ENCODE measurements at regions not wholly inside any gene's neighbourhood (a gene's known extent, or its start where the extent isn't known, plus 50 kb on each side); places are given as distances from the start of the nearest gene placed in this dataset.

DNA sequence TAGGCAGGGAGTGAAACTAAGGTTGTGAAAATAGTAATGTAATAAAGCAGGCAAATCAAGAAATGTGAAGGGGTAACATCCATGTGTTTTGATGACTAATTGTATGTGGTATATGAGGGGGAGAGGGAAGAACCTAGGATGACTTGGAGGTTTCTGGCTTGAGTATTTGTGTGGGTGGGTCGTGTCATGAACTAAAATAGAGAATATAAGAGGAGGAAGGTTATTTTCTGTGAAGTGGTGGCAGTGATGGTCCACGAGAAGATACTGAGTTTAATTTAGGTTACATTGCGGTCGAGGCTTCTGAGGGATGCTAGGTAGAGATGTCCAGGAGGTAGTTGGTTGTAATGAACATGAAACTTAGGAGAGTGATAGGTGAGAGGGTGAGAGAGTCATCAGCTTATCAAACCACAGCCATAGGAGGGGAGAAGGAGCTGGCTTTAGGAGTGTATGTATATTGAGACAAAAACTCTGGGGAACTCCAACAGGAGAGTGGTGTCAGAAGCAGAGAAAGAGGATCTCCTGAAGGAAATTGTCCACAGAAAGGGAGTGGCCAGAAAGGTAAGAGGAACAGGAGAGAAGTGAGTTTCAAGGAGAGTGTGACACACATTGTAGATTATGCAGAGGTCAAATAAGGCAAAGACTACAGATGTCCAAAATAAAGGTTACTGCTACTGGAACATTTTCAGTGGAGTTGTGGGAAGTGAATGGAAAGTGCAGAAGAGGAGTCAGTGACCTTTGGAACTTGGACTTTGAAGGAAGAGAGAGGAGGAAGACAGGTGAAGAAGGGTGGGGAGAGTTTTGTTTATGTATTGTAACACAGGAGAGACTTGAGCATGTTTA, 89.0 kb upstream of the MACF1 start:
- H3K4me3 Mint-ChIP-seq, result no peak overlapping the region
- H3K27me3 Mint-ChIP-seq, result peaks cover 0 to 6% (median 0%) of the 10 kb centered on the region in 3 donors
- H3K4me1 Mint-ChIP-seq, result peaks cover 0 to 5% (median 0%) of the 10 kb centered on the region in 3 donors
- DNase-seq, result no peak
- H3K9me3 Mint-ChIP-seq, result no peaks in the 10 kb centered on the region
- ATAC-seq (ENCODE audit: low read depth in 2 of 2), result no peak
- no peaks in the 10 kb centered on the region for H3K36me3 Mint-ChIP-seq
- H3K27ac Mint-ChIP-seq, result no peak overlapping the region

DNA sequence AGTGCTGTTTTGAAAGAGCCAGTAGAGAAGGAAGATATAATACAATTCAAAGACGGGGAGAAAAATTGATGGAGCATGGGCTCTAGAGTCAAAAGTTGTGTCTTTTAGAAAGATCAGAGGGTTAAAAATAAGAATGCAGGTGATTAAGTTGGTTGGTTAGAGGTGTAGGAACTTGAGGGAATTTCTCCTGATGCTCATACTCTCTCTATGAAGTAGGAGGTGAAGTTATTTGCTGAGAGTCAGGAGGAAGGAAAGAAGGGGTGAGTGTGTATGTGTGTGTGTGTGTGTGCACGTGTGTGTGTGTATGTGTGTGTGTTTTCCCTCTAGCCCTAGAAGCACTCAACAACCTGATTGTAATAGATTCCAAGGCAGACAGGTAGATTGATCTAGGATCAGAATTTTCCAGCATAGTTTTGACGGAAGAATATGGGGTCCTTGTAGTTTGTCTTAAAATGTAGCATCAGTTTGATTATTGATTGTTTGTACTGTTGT, 88.3 kb upstream of the MACF1 start:
- Mint-ChIP-seq H3K9me3 (no peaks in the 10 kb centered on the region), H3K27me3 (peaks cover 0 to 6% (median 0%) of the 10 kb centered on the region in 3 donors), H3K27ac (no peak overlapping the region), H3K4me1 (peaks cover 0 to 5% (median 0%) of the 10 kb centered on the region in 3 donors), H3K36me3 (no peaks in the 10 kb centered on the region), H3K4me3 (no peak overlapping the region)
- ATAC-seq (ENCODE audit: low read depth in 2 of 2) (no peak), DNase-seq (no peak)

DNA sequence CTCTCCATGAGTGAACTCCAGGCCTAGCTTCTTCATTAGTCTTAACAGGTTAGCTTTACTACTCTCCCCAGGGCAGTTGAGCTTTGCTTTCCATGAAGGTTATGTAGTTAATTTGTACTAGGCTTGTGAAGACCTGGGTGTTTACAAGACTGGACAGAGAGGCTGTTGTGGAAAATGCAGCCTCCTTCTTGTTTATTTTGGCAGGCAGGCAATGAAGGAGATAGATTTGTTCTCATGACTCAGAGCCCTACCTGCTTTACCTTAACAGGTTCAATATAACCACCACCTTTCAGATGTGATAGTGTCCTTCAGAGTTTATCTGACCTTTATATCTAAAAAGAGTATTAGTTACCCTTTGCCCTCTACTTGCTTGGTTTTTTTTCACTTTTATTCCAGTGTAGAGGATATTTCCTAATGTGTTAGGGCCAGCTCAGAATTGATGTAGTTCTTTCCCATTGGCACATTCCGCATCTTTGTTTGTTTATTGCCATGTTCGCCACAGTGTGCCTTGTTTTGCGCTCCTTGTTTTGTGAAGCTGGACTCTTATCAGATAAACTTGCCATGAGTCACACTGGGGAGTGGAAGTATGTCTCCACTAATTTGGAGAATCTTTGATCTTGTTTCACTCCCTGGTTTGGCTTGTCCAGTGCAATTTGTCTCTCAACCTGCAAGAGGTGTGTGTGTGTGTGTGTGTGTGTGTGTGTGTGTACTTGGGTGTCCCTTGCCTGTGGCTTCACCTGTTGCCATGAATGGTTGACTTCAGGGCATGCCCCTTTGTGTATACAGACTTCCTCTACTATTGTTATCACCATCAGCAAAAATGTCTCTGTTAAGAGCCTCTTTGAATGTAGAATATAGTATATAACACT, 87.4 kb upstream of the MACF1 start:
- Mint-ChIP-seq H3K4me1 (peaks cover 0 to 5% (median 0%) of the 10 kb centered on the region in 3 donors), H3K36me3 (no peaks in the 10 kb centered on the region), H3K4me3 (no peak overlapping the region), H3K9me3 (no peaks in the 10 kb centered on the region), H3K27me3 (peaks cover 0 to 6% (median 0%) of the 10 kb centered on the region in 3 donors), H3K27ac (peak overlapping the region in 2 of 6 donors; percentile 12 to 23)
- ATAC-seq (ENCODE audit: low read depth in 2 of 2), result no peak
- DNase-seq, result no peak

DNA sequence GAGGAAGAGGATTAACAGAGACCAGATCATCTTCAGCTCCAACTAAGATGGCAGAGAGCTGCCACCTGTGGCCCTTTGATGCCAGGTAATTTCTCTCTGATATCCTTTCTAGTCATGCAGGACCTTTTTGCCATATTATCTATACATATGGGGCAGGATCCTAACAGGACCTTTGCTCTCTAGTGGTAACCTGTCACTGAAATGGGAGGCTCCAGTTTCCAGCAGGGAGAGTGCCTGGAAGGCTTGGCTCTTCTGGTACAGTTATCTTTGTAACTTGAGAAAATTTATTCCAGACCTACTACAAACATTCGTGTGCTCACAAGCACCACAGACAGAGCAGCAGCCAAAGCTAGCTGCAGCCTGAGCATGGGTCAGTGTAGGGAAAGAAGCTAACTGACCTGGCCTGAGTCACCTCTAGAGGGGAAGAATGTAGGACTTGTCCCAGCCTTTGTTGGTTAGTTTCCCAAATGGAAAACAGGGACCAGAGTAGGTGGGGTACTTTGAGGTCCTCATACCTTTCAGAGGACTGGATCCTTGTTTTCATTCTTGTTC, 86.5 kb upstream of the MACF1 start:
- peaks cover 0 to 5% (median 0%) of the 10 kb centered on the region in 3 donors for H3K4me1 Mint-ChIP-seq
- H3K27me3 Mint-ChIP-seq, result peaks cover 0 to 4% (median 0%) of the 10 kb centered on the region in 3 donors
- no peaks in the 10 kb centered on the region for H3K9me3 Mint-ChIP-seq
- no peak overlapping the region for H3K27ac Mint-ChIP-seq
- DNase-seq (no peak), ATAC-seq (ENCODE audit: low read depth in 2 of 2) (no peak)
- H3K36me3 Mint-ChIP-seq, result no peaks in the 10 kb centered on the region
- peak overlapping the region in 1 of 8 donors; percentile 31 for H3K4me3 Mint-ChIP-seq

DNA sequence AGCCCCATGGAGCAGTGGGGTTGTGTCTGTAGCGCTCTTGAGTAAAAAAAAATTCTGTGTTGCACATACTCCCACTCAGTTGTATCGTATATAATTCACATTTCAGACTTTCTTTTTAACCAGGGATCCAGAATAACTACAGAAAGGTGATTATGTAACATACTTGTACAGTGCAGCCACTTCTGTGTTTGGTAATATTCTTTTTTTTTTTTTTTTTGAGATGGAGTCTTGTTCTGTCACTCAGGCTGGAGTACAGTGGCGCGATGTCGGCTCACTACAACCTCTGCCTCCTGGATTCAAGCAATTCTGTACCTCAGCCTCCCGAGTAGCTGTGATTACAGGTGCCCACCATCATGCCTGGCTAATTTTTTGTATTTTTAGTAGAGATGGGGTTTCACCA, 82.4 kb upstream of the MACF1 start:
- H3K27me3 Mint-ChIP-seq, result no peaks in the 10 kb centered on the region
- DNase-seq (no peak), ATAC-seq (ENCODE audit: low read depth in 2 of 2) (no peak)
- no peaks in the 10 kb centered on the region for H3K36me3 Mint-ChIP-seq
- H3K27ac Mint-ChIP-seq, result no peak overlapping the region
- peaks cover 0 to 5% (median 0%) of the 10 kb centered on the region in 3 donors for H3K4me1 Mint-ChIP-seq
- no peak overlapping the region for H3K4me3 Mint-ChIP-seq
- no peaks in the 10 kb centered on the region for H3K9me3 Mint-ChIP-seq

DNA sequence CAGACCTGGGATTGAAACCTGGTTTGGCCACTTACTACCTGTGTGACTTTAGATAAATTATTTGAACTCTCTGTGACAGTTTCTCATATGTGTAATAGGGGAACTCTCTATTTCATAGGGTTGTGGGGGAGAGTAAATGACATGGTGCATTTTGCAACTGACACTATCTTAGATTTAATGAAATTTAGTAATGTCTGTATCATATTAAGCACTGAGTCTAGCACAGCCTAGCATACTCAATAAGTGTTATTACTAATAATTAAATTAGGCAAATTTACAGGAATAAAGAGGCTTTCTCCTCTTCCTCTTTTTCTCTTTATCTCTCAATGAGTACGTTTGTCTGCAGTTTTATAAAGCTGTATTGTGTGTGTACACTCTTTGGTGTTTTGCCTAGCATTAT, 80.2 kb upstream of the MACF1 start:
- H3K4me1 Mint-ChIP-seq, result no peaks in the 10 kb centered on the region

DNA sequence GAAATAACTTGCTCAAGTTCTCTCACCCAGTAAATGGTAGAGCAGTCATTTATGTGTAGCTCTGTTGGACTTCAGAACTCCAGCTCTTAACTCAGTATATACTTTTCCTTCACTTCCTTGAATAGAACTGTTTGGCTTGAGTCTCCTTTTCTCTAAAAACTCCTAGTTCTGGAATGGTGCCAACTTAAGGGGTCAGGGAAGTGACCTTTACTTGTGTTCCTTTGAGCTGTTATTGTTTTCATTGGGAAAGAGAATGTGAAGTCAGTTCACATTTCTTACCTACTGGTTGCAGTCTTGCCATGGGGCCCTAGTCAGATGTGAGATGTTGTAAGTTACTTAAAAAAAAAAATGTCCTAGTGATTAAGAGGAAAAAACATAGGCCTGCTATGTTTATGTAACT, 77.0 kb upstream of the MACF1 start:
- no peaks in the 10 kb centered on the region for H3K4me1 Mint-ChIP-seq
- DNase-seq (no peak), ATAC-seq (ENCODE audit: low read depth in 2 of 2) (no peak)
- no peaks in the 10 kb centered on the region for H3K27me3 Mint-ChIP-seq
- peak overlapping the region in 2 of 6 donors; percentile 39 to 56 for H3K27ac Mint-ChIP-seq
- no peaks in the 10 kb centered on the region for H3K9me3 Mint-ChIP-seq
- no peak overlapping the region for H3K4me3 Mint-ChIP-seq
- no peaks in the 10 kb centered on the region for H3K36me3 Mint-ChIP-seq

More for the DNA sequence above, 80.2 kb upstream of the MACF1 start:
- ATAC-seq (ENCODE audit: low read depth in 2 of 2) (no peak), DNase-seq (no peak)
- peak overlapping the region in 1 of 6 donors; percentile 24 for H3K27ac Mint-ChIP-seq
- H3K9me3 Mint-ChIP-seq, result no peaks in the 10 kb centered on the region
- no peak overlapping the region for H3K4me3 Mint-ChIP-seq
- H3K36me3 Mint-ChIP-seq, result no peaks in the 10 kb centered on the region
- no peaks in the 10 kb centered on the region for H3K27me3 Mint-ChIP-seq

DNA sequence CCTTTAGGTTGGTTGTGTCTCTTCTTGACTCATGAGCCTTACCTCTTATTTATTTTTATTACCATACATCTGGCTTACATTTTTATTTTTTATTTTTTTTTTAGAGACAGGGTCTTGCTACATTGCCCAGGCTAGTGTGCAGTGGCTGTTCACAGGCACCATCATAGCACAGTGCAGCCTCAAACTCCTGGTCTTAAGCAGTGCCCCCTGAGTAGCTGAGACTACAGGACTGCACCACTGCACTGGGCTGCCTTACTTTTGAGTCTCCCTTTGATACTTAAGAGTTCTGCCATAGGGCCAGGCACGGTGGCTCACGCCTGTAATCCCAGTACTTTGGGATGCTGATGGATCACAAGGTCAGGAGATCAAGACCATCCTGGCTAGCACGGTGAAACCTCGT, 76.4 kb upstream of the MACF1 start:
- ATAC-seq (ENCODE audit: low read depth in 2 of 2) (no peak), DNase-seq (no peak)
- Mint-ChIP-seq H3K27me3 (no peaks in the 10 kb centered on the region), H3K27ac (no peak overlapping the region), H3K4me1 (no peaks in the 10 kb centered on the region), H3K4me3 (no peak overlapping the region), H3K9me3 (no peaks in the 10 kb centered on the region), H3K36me3 (no peaks in the 10 kb centered on the region)

DNA sequence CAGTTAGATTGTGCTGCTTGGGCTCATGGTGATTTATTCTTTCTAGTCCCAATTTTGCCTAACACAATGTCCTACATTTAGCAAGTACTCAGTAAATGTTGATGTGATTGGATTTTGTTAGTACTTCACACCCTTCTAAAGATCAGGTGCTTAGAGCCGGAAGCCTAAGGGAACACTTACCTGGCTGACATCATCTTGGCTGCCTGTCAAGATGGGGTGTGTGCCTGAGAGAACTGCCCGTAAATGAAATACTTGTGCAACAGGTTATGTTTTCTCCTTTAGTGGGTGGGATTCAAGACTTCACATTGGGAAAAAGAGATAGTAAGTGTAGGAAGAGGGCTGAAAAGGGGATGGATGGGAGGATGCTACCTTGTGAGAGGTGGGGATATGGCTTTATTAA, 75.5 kb upstream of the MACF1 start:
- H3K4me1 Mint-ChIP-seq, result no peaks in the 10 kb centered on the region

DNA sequence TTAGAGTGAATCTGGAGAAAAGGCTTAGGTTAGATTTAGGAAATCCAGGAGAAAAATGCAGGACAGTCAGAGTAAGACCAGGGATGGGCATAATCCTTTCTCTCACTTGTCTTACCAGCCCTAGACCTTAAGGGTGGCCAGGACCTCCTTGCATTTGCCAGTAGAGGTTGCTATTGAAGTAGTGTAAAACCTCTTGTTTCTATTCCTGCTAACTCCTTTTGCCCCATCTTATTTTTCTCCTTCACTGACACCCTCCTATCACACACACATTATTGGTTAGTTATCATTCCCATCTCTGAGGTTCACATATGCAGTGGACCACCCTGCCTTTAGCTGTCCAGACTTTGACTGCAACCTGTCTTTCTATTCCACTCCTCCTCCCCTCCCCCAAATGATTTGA, 75.0 kb upstream of the MACF1 start:
- no peaks in the 10 kb centered on the region for H3K4me1 Mint-ChIP-seq
- H3K27me3 Mint-ChIP-seq, result no peaks in the 10 kb centered on the region
- H3K36me3 Mint-ChIP-seq, result no peaks in the 10 kb centered on the region
- no peak for DNase-seq
- no peak overlapping the region for H3K27ac Mint-ChIP-seq
- H3K9me3 Mint-ChIP-seq, result no peaks in the 10 kb centered on the region
- ATAC-seq (ENCODE audit: low read depth in 2 of 2), result no peak
- no peak overlapping the region for H3K4me3 Mint-ChIP-seq

More for the DNA sequence above, 75.5 kb upstream of the MACF1 start:
- Mint-ChIP-seq H3K27ac (peak overlapping the region in 1 of 6 donors; percentile 31), H3K9me3 (no peaks in the 10 kb centered on the region), H3K36me3 (no peaks in the 10 kb centered on the region), H3K4me3 (no peak overlapping the region), H3K27me3 (no peaks in the 10 kb centered on the region)
- ATAC-seq (ENCODE audit: low read depth in 2 of 2), result no peak
- DNase-seq, result no peak

DNA sequence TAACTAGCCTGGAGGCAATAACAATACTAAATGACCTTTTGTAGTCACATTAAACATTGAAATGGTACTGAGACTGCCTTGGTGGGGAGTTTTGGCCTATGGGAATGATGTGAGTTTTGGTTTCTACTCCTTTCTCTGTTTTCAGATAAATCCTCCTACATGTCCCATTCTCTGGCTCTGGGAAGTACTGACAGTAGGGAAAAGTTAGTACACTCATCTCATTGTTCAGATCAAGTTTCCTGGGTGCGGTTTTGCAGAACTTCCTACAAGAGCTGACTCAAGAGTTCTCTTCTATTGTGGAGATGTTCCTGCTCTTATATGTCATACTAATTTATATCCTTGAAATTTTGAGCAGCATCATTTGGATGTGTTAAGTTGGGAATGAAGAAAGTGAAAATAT, 74.2 kb upstream of the MACF1 start:
- Mint-ChIP-seq H3K4me1 (peaks cover 0 to 3% (median 0%) of the 10 kb centered on the region in 3 donors), H3K4me3 (no peak overlapping the region), H3K9me3 (no peaks in the 10 kb centered on the region), H3K27me3 (no peaks in the 10 kb centered on the region), H3K27ac (no peak overlapping the region), H3K36me3 (no peaks in the 10 kb centered on the region)
- no peak for ATAC-seq (ENCODE audit: low read depth in 2 of 2)
- no peak for DNase-seq

DNA sequence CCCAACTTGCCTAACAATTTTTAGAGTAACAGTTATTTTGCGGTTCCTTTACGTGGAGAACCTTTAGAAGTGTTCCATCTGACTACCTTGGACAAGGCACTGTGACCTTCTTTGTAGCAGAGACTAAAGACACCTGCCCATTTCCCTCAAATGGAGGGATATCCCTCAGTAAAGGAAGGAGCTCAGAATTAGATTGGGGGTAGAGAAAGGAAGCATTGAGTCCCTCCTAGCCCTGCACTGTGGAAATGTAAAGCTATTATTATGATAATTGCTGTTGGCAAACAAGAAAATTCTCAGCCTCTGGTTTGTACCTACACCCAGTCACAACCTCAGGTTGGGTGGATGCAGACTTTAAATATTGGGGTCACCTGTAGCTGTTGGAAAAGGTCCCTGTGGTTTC, 72.6 kb upstream of the MACF1 start:
- H3K4me1 Mint-ChIP-seq, result peaks cover 0 to 3% (median 0%) of the 10 kb centered on the region in 3 donors
- ATAC-seq (ENCODE audit: low read depth in 2 of 2) (no peak), DNase-seq (no peak)
- no peak overlapping the region for H3K4me3 Mint-ChIP-seq
- H3K27ac Mint-ChIP-seq, result peak overlapping the region in 2 of 6 donors; percentile 44 to 58
- H3K9me3 Mint-ChIP-seq, result no peaks in the 10 kb centered on the region
- H3K36me3 Mint-ChIP-seq, result no peaks in the 10 kb centered on the region
- H3K27me3 Mint-ChIP-seq, result no peaks in the 10 kb centered on the region

DNA sequence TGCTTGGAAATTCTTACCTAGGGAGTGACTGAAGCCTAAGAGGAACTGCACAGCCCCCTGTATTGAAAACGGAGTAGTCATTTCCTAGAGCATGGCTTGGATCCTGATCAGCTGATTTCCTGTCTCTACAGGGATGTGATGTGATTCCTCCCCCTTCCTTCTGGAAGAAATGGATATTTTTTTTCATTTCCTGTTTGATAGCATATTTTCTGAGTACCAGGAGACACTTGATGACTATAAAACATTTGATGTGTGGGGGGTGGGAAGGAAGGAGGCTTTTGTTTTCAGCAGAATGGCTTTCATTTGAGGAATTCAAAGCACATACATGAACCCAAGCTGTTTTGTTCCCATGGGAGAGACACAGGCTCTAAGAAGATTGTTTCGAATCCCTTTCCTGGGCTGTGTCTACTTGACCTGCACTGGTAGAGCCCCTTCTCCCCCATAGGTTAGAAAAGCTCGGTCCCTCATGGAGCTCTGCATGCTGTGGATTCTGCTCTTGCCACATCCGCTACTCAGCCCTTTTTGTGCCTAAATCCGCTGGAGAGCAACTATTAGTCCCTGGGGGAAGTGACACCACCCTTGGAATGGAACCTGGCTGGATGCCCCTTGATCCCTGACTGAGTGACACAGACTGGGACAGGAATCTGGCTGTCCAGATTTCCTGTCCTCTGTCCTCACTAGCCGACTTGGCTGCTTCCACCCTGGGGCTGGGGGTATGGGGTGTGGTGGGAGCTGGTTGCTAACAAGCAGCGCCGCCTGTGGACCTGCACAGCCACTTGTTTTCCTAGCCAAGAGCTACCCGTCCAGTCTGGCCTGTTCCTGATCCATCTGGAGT, 71.8 kb upstream of the MACF1 start:
- Mint-ChIP-seq H3K4me3 (peak overlapping the region in 1 of 8 donors; percentile 11), H3K27me3 (no peaks in the 10 kb centered on the region), H3K4me1 (peaks cover 0 to 3% (median 0%) of the 10 kb centered on the region in 3 donors), H3K9me3 (no peaks in the 10 kb centered on the region), H3K27ac (peak overlapping the region in 1 of 6 donors; percentile 37), H3K36me3 (no peaks in the 10 kb centered on the region)
- ATAC-seq (ENCODE audit: low read depth in 2 of 2), result no peak
- no peak for DNase-seq

Data from naive B cell (primary cell).